ENCODE measurements at regions not wholly inside any gene's neighbourhood (a gene's known extent, or its start where the extent isn't known, plus 50 kb on each side); places are given as distances from the start of the nearest gene placed in this dataset.
"Not testable (repeated sequence)": the region's sequence is repeated elsewhere in the genome, so short reads cannot be mapped to it uniquely, and the experiment has no call there.

GRCh38 chr5:100013305-100013704, 521.9 kb upstream of the FAM174A start:
- not testable (repeated sequence) for DNase-seq

GRCh38 chr5:100011160-100011559, 524.0 kb upstream of the FAM174A start:
- DNase-seq: not testable (repeated sequence)

- DNase-seq: no peak
These were observed 530.2 kb upstream of the FAM174A start for GRCh38 chr5:100004969-100005368.

GRCh38 chr5:99998319-99998718, 536.9 kb upstream of the FAM174A start:
- no peak for DNase-seq

- no peak for DNase-seq
These were observed 539.8 kb upstream of the FAM174A start for GRCh38 chr5:99995407-99995806.

- DNase-seq: no peak
These were observed 561.4 kb upstream of the FAM174A start for GRCh38 chr5:99973779-99974178.

- no peak for DNase-seq
These were observed 579.2 kb upstream of the FAM174A start for GRCh38 chr5:99955962-99956361.

- DNase-seq: no peak
These were observed 580.2 kb upstream of the FAM174A start for GRCh38 chr5:99955006-99955405.

GRCh38 chr5:99949969-99950524, 585.1 kb upstream of the FAM174A start:
- no peak for DNase-seq

- no peak for DNase-seq
These were observed 585.8 kb upstream of the FAM174A start for GRCh38 chr5:99949361-99949760.

- DNase-seq: no peak
These were observed 586.3 kb upstream of the FAM174A start for GRCh38 chr5:99948850-99949249.

- DNase-seq: no peak
These were observed 589.4 kb upstream of the FAM174A start for GRCh38 chr5:99945478-99946442.

GRCh38 chr5:99940540-99940939, 594.6 kb upstream of the FAM174A start:
- DNase-seq: no peak

GRCh38 chr5:99936911-99937310, 598.3 kb upstream of the FAM174A start:
- DNase-seq: no peak

- DNase-seq: no peak
These were observed 605.4 kb upstream of the FAM174A start for GRCh38 chr5:99929806-99930135.

- no peak for DNase-seq
These were observed 605.9 kb upstream of the FAM174A start for GRCh38 chr5:99929067-99929805.

GRCh38 chr5:99928490-99928889, 606.7 kb upstream of the FAM174A start:
- no peak for DNase-seq

GRCh38 chr5:99926463-99926862, 608.7 kb upstream of the FAM174A start:
- DNase-seq: no peak

- no peak for DNase-seq
These were observed 612.8 kb upstream of the FAM174A start for GRCh38 chr5:99922386-99922785.

GRCh38 chr5:99911971-99912370, 623.2 kb upstream of the FAM174A start:
- no peak for DNase-seq

GRCh38 chr5:99906776-99907175, 628.4 kb upstream of the FAM174A start:
- DNase-seq: no peak

- no peak for DNase-seq
These were observed 633.2 kb upstream of the FAM174A start for GRCh38 chr5:99901972-99902371.

GRCh38 chr5:99900302-99900852, 634.8 kb upstream of the FAM174A start:
- DNase-seq: no peak
